ENCODE measurements at regions not wholly inside any gene's neighbourhood (a gene's known extent, or its start where the extent isn't known, plus 50 kb on each side); places are given as distances from the start of the nearest gene placed in this dataset.

GRCh38 chr13:111874981-111875380 lies 192.0 kb upstream of the SOX1 start:
- TF ChIP-seq, protein P1, sequence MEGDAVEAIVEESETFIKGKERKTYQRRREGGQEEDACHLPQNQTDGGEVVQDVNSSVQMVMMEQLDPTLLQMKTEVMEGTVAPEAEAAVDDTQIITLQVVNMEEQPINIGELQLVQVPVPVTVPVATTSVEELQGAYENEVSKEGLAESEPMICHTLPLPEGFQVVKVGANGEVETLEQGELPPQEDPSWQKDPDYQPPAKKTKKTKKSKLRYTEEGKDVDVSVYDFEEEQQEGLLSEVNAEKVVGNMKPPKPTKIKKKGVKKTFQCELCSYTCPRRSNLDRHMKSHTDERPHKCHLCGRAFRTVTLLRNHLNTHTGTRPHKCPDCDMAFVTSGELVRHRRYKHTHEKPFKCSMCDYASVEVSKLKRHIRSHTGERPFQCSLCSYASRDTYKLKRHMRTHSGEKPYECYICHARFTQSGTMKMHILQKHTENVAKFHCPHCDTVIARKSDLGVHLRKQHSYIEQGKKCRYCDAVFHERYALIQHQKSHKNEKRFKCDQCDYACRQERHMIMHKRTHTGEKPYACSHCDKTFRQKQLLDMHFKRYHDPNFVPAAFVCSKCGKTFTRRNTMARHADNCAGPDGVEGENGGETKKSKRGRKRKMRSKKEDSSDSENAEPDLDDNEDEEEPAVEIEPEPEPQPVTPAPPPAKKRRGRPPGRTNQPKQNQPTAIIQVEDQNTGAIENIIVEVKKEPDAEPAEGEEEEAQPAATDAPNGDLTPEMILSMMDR (IDR thresholded peaks at IDR 0.05) = no peak
- TF ChIP-seq POLR2AphosphoS5 (IDR thresholded peaks at IDR 0.05) (no peak), POLR2A (IDR thresholded peaks at IDR 0.05) (no peak), EP300 (IDR thresholded peaks at IDR 0.05) (no peak)

Data from suprapubic skin (tissue), 4 donors.